HepG2 (cell line): ENCODE measurements at regions not wholly inside any gene's neighbourhood (a gene's known extent, or its start where the extent isn't known, plus 50 kb on each side); places are given as distances from the start of the nearest gene placed in this dataset.
A peak's percentile ranks its signal among the peaks of the same experiment; 100 is the strongest.

Experiments
- CBX1 ChIP-seq: IDR thresholded peaks from one replicate; pipeline ENCODE4 v1.6.1; 2016; ENCODE audit warnings: antibody characterized with exemption, low read depth
- FOXC1 ChIP-seq: sonication (generic); formaldehyde crosslinking; IDR thresholded peaks from 2 replicates; pipeline ENCODE4 v1.8.0; 2022; ENCODE audit warnings: mild to moderate bottlenecking, missing genetic modification reagents, borderline replicate concordance
- GATA4 ChIP-seq: sonication (generic); IDR thresholded peaks from 2 replicates; pipeline ENCODE4 v1.6.1; 2016; ENCODE audit warnings: antibody characterized with exemption, low read depth, borderline replicate concordance
- GTF2F1 ChIP-seq: fragments of 150-350 bp; IDR thresholded peaks from 2 replicates; pipeline ENCODE4 v1.6.1; 2014; ENCODE audit warnings: low read length
- HHEX ChIP-seq: IDR thresholded peaks from 2 replicates; pipeline ENCODE4 v1.6.1; 2016; ENCODE audit warnings: control low read depth
- HOXA3 ChIP-seq: sonication (generic); formaldehyde crosslinking; IDR thresholded peaks from 2 replicates; pipeline ENCODE4 v1.5.0; 2020; ENCODE audit warnings: missing genetic modification reagents
- IRF9 ChIP-seq: sonication (generic); formaldehyde crosslinking; IDR thresholded peaks from 2 replicates; pipeline ENCODE4 v1.8.0; 2022; ENCODE audit warnings: missing genetic modification reagents, mild to moderate bottlenecking, borderline replicate concordance
- KDM2A ChIP-seq: sonication (generic); formaldehyde crosslinking; IDR thresholded peaks from 2 replicates; pipeline ENCODE4 v1.4.0; 2020; ENCODE audit warnings: low read depth, missing genetic modification reagents, borderline replicate concordance
- MLLT10 ChIP-seq: sonication (generic); formaldehyde crosslinking; IDR thresholded peaks from 2 replicates; pipeline ENCODE4 v1.4.0; 2020; ENCODE audit warnings: missing genetic modification reagents
- MTERF4 ChIP-seq: sonication (generic); formaldehyde crosslinking; IDR thresholded peaks from 2 replicates; pipeline ENCODE4 v1.8.0; 2023; ENCODE audit warnings: mild to moderate bottlenecking, missing genetic modification reagents
- MZF1 ChIP-seq: sonication (generic); formaldehyde crosslinking; IDR thresholded peaks from 2 replicates; pipeline ENCODE4 v1.8.1; 2023; ENCODE audit warnings: mild to moderate bottlenecking, missing genetic modification reagents, borderline replicate concordance
- NCOA5 ChIP-seq: sonication (generic); formaldehyde crosslinking; IDR thresholded peaks from 2 replicates; pipeline ENCODE4 v1.4.0; 2020; ENCODE audit warnings: missing genetic modification reagents
- NFYB ChIP-seq: sonication (generic); formaldehyde crosslinking; IDR thresholded peaks from 2 replicates; pipeline ENCODE4 v1.4.0; 2020; ENCODE audit warnings: missing genetic modification reagents
- PCBP1 ChIP-seq: fragments of 200-400 bp; formaldehyde crosslinking; IDR thresholded peaks from 2 replicates; pipeline ENCODE4 v1.6.1; 2017; ENCODE audit warnings: mild to moderate bottlenecking, low read depth, low read length, borderline replicate concordance
- POLR2AphosphoS5 ChIP-seq: IDR thresholded peaks from 2 replicates; pipeline ENCODE4 v1.6.1; 2012; ENCODE audit warnings: low read depth, low read length
- RBM39 ChIP-seq: fragments of 200-400 bp; formaldehyde crosslinking; IDR thresholded peaks from one replicate; pipeline ENCODE4 v1.6.1; 2018; ENCODE audit warnings: antibody characterized with exemption, mild to moderate bottlenecking, low read depth, low read length; ENCODE audit not compliant: poor library complexity, severe bottlenecking
- REPIN1 ChIP-seq: sonication (generic); formaldehyde crosslinking; IDR thresholded peaks from 2 replicates; pipeline ENCODE4 v1.8.0; 2022; ENCODE audit warnings: missing genetic modification reagents, low read depth, mild to moderate bottlenecking, borderline replicate concordance
- SIN3A ChIP-seq: IDR thresholded peaks from 2 replicates; pipeline ENCODE4 v1.6.1; 2011; ENCODE audit warnings: low read depth, mild to moderate bottlenecking, control low read depth, low read length, borderline replicate concordance
- TGIF2 ChIP-seq: IDR thresholded peaks from 2 replicates; pipeline ENCODE4 v1.6.1; 2016; ENCODE audit warnings: control low read depth, missing compliant biosample characterization
- ZBTB3 ChIP-seq: sonication (generic); formaldehyde crosslinking; IDR thresholded peaks from 2 replicates; pipeline ENCODE4 v1.4.0; 2020; ENCODE audit warnings: low read depth, mild to moderate bottlenecking, moderate library complexity, missing genetic modification reagents, borderline replicate concordance
- ZBTB42 ChIP-seq: sonication (generic); formaldehyde crosslinking; IDR thresholded peaks from 2 replicates; pipeline ENCODE4 v1.5.0; 2020; ENCODE audit warnings: mild to moderate bottlenecking, missing genetic modification reagents
- ZFP36 ChIP-seq: fragments of 150-350 bp; IDR thresholded peaks from 2 replicates; pipeline ENCODE4 v1.6.1; 2018; ENCODE audit warnings: borderline replicate concordance, low read length, low read depth; ENCODE audit not compliant: partially characterized antibody
- ZNF138 ChIP-seq: sonication (generic); formaldehyde crosslinking; IDR thresholded peaks from 2 replicates; pipeline ENCODE4 v1.5.0; 2020; ENCODE audit warnings: mild to moderate bottlenecking, low read depth, missing genetic modification reagents
- ZNF3 ChIP-seq: IDR thresholded peaks from 2 replicates; pipeline ENCODE4 v1.7.0; 2017; ENCODE audit warnings: inconsistent platforms
- ZNF589 ChIP-seq: sonication (generic); formaldehyde crosslinking; conservative IDR thresholded peaks from 2 replicates; pipeline ENCODE4 v1.8.0; 2022; ENCODE audit warnings: mild to moderate bottlenecking, moderate library complexity, missing genetic modification reagents
- ZNF652 ChIP-seq: IDR thresholded peaks from 2 replicates; pipeline ENCODE4 v1.6.1; 2016; ENCODE audit warnings: low read depth, borderline replicate concordance
- ZNF670 ChIP-seq: sonication (generic); formaldehyde crosslinking; IDR thresholded peaks from 2 replicates; pipeline ENCODE4 v1.8.0; 2022; ENCODE audit warnings: mild to moderate bottlenecking, missing genetic modification reagents, borderline replicate concordance
- ZNF747 ChIP-seq: sonication (generic); formaldehyde crosslinking; IDR thresholded peaks from 2 replicates; pipeline ENCODE4 v1.8.1; 2023; ENCODE audit warnings: missing genetic modification reagents, mild to moderate bottlenecking, borderline replicate concordance
- ZNF773 ChIP-seq: sonication (generic); formaldehyde crosslinking; IDR thresholded peaks from 2 replicates; pipeline ENCODE4 v1.4.0; 2020; ENCODE audit warnings: missing genetic modification reagents, borderline replicate concordance
- ZNF850 ChIP-seq: sonication (generic); formaldehyde crosslinking; conservative IDR thresholded peaks from 2 replicates; pipeline ENCODE4 v1.9.0; 2021; ENCODE audit warnings: mild to moderate bottlenecking, missing genetic modification reagents

GRCh38 chr6:26199057-26199772 lies 112.0 kb downstream of the HFE start (continued):
- TF ChIP-seq MTERF4, result 0 out of 2 replicates have a peak, but pooled peaks have one; percentile 44
- peak; percentile 52; the same call in 1 of the 2 replicates for TF ChIP-seq SIN3A
- TF ChIP-seq FOXC1, result peak; percentile 14; the same call in 1 of the 2 replicates
- peak; percentile 63; the same call in 1 of the 2 replicates for TF ChIP-seq REPIN1 (CRISPR knock-in tag)
- TF ChIP-seq HOXA3 (CRISPR knock-in tag), result peak; percentile 40
- TF ChIP-seq CBX1, result peak; percentile 49
- TF ChIP-seq GATA4, result 0 out of 2 replicates have a peak, but pooled peaks have one; percentile 69
- 0 out of 2 replicates have a peak, but pooled peaks have one; percentile 29 for TF ChIP-seq ZBTB42 (CRISPR knock-in tag)
- 0 out of 2 replicates have a peak, but pooled peaks have one; percentile 74 for TF ChIP-seq PCBP1
- TF ChIP-seq ZNF652 (CRISPR knock-in tag), result no peak
- TF ChIP-seq ZNF773 (CRISPR knock-in tag), result peak; percentile 85; the same call in 1 of the 2 replicates
- peak; percentile 93 for TF ChIP-seq GTF2F1
- no peak for TF ChIP-seq TGIF2 (CRISPR knock-in tag)
- 0 out of 2 replicates have a peak, but pooled peaks have one; percentile 60 for TF ChIP-seq IRF9 (CRISPR knock-in tag)
- no peak for TF ChIP-seq ZNF3
- TF ChIP-seq ZNF138, result peak; percentile 13; the same call in 1 of the 2 replicates
- TF ChIP-seq NCOA5 (CRISPR knock-in tag), result 0 out of 2 replicates have a peak, but pooled peaks have one; percentile 19
- TF ChIP-seq ZNF747, result no peak
- TF ChIP-seq MZF1 (CRISPR knock-in tag), result 0 out of 2 replicates have a peak, but pooled peaks have one; percentile 61
- TF ChIP-seq RBM39, result peak; percentile 97
- TF ChIP-seq MLLT10, result 0 out of 2 replicates have a peak, but pooled peaks have one; percentile 67
- peak; percentile 83 for TF ChIP-seq KDM2A (CRISPR knock-in tag)
- peak; percentile 90 for TF ChIP-seq POLR2AphosphoS5
- TF ChIP-seq ZFP36, result peak; percentile 3
- no peak for TF ChIP-seq ZBTB3
- TF ChIP-seq ZNF670, result peak; percentile 94
- TF ChIP-seq HHEX (CRISPR knock-in tag), result 0 out of 2 replicates have a peak, but pooled peaks have one; percentile 13
- 0 out of 2 replicates have a peak, but pooled peaks have one; percentile 7 for TF ChIP-seq ZNF850 (CRISPR knock-in tag)
- TF ChIP-seq ZNF589, result peak; percentile 83; the same call in 1 of the 2 replicates
- peak; percentile 97 for TF ChIP-seq NFYB (CRISPR knock-in tag)
